ENCODE measurements at regions not wholly inside any gene's neighbourhood (a gene's known extent, or its start where the extent isn't known, plus 50 kb on each side); places are given as distances from the start of the nearest gene placed in this dataset.
"Not testable (repeated sequence)": the region's sequence is repeated elsewhere in the genome, so short reads cannot be mapped to it uniquely, and the experiment has no call there.

DNA sequence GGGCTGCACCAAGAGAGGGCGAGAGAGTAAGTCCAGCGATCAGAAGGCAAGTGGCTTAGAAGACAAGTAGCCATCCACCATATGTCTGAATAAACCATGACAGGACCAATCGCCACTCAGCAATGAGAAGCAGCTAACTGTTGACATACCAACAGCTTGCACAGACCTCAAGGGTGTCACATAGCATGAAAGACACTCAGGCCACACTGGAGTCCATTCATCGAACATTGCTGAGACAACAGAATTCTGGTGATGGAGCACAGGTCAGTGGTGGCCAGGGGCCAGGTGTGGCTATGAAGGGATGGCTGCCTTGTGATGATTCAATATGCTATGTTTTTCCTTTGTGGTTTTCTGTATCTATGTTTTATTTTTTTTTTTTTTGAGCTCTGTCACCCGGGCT, 236.2 kb upstream of the FRG2C start:
- TF ChIP-seq, protein P1, sequence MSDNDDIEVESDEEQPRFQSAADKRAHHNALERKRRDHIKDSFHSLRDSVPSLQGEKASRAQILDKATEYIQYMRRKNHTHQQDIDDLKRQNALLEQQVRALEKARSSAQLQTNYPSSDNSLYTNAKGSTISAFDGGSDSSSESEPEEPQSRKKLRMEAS (IDR thresholded peaks at IDR 0.05; ENCODE audit: low read depth) = not testable (repeated sequence)
- TF ChIP-seq, protein P2, sequence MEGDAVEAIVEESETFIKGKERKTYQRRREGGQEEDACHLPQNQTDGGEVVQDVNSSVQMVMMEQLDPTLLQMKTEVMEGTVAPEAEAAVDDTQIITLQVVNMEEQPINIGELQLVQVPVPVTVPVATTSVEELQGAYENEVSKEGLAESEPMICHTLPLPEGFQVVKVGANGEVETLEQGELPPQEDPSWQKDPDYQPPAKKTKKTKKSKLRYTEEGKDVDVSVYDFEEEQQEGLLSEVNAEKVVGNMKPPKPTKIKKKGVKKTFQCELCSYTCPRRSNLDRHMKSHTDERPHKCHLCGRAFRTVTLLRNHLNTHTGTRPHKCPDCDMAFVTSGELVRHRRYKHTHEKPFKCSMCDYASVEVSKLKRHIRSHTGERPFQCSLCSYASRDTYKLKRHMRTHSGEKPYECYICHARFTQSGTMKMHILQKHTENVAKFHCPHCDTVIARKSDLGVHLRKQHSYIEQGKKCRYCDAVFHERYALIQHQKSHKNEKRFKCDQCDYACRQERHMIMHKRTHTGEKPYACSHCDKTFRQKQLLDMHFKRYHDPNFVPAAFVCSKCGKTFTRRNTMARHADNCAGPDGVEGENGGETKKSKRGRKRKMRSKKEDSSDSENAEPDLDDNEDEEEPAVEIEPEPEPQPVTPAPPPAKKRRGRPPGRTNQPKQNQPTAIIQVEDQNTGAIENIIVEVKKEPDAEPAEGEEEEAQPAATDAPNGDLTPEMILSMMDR (IDR thresholded peaks at IDR 0.05) = not testable (repeated sequence)
- TF ChIP-seq ZBTB33 (IDR thresholded peaks at IDR 0.05; ENCODE audit: borderline replicate concordance, low read depth); RAD21 (IDR thresholded peaks at IDR 0.05; ENCODE audit: low read length); JUND (IDR thresholded peaks at IDR 0.05); TAF1 (IDR thresholded peaks at IDR 0.05; ENCODE audit: borderline replicate concordance, low read depth, low read length); FOSL2 (IDR thresholded peaks at IDR 0.05; ENCODE audit: borderline replicate concordance, low read depth); CHD2 (IDR thresholded peaks at IDR 0.05; ENCODE audit: low read length, partially characterized antibody); REST (IDR thresholded peaks at IDR 0.05; ENCODE audit: low read depth, low read length): not testable (repeated sequence)
- TF ChIP-seq, protein P3, sequence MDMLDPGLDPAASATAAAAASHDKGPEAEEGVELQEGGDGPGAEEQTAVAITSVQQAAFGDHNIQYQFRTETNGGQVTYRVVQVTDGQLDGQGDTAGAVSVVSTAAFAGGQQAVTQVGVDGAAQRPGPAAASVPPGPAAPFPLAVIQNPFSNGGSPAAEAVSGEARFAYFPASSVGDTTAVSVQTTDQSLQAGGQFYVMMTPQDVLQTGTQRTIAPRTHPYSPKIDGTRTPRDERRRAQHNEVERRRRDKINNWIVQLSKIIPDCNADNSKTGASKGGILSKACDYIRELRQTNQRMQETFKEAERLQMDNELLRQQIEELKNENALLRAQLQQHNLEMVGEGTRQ (IDR thresholded peaks at IDR 0.05; ENCODE audit: borderline replicate concordance, low read depth, low read length) = not testable (repeated sequence)
